GM19467 (cell line): ENCODE measurements at regions not wholly inside any gene's neighbourhood (a gene's known extent, or its start where the extent isn't known, plus 50 kb on each side); places are given as distances from the start of the nearest gene placed in this dataset.
"Not testable (repeated sequence)": the region's sequence is repeated elsewhere in the genome, so short reads cannot be mapped to it uniquely, and the experiment has no call there.

ENCODE experiments used
- ATAC-seq: cut with Tn5 transposase; IDR thresholded peaks from one replicate; pipeline ENCODE4 v1.9.1; 2021; ENCODE audit warnings: mild to moderate bottlenecking, moderate library complexity; ENCODE audit not compliant: unreplicated experiment

DNA sequence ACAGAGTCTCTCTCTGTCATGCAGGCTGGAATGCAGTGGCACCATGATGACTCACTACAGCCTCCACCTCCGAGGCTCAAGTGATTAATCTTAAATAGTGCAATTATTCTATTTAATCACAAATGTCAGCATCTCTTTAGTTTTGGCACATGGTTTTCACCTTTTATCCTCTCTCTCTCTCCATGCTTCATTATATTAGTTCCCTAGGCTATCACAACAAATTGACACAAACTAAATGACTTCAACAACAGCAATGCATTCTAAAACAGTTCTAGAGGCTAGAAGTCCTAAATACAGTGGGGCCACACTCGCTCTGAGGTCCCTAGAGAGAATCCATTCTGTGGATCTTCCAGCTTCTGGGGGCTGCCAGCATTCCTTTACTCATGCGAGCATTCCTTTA lies 178.2 kb upstream of the ZNG1F start:
- not testable (repeated sequence) for ATAC-seq

DNA sequence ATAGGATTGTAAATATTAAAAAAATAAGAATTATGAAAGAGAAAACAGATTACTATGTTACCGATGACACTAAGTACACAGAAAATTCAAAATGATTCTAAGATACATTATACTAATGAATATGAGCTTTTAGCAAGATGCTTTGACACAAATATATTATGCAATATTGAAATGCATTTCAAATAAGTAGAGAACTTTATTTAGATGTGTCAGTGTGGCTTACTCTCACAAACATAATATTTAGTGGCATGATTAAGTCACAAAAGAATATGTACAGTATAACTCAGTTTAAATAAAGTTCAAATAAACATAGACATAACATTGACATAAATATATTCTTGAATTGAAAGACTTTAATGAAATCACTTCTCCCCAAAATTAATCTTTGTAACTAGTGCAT lies 172.7 kb upstream of the ZNG1F start:
- not testable (repeated sequence) for ATAC-seq

DNA sequence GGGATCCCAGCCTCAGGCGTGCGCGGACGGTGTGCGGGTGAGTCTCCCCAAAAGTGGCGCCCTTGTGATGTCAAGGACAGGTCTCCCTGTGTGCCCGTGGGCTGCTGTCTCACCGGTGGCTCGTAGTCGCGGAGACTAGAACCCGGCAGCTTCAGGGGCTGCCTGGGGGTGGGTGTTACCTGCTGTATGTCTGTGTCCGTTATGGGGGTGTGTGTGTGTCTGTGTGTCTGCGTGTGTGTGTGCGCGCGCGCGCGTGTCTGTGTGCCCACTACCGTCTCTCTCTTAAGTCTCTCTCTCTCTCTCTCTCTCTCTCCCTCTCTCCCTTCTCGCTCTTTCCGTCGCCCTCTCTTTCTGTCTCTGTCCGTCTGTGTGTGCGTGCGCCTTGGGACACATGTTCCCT lies 170.0 kb upstream of the ZNG1F start:
- ATAC-seq: not testable (repeated sequence)

DNA sequence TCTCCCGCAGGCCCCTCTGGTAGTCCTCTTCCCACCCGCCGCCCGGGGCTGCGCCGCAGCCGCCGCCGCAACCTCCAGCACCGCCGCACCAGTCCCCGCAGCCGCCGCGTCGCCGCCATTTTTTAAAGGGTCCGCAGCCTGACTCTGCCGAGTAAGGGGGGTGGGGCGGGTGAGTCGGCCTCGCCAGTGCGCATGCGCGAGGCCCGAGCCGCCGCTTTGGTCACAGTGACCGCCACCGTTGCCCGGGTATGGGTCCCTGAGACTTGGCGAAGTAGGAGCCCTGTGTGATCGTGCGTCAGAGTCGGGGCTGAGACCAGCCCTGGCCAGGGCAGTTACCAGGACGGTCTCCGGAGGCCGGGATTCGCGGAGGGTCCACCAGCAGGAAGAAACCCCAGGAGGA lies 169.6 kb upstream of the ZNG1F start:
- ATAC-seq: not testable (repeated sequence)

DNA sequence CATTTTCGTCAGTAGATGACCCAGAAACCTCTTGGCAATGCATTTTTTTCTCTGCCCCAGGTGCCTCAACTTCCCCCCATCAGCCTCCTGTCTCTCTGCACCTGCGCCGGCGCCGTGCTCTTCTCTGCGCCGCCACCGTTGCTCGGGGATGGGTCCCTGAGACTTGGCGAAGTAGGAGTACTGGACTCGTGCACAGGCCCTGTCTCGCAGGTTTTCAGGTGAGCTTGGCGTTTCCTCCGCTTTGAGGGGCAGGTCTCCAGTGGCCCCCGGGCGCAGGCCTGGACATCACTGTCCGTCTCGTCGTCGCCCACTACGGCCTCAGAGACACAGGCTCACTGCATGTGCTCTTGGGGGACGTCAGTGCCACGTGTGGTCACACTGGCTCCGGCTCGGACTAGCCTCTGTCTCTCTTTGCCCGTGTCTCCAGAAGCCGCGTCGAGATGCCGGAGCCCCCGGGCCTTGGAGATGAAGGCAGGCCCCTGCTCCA lies 168.8 kb upstream of the ZNG1F start:
- ATAC-seq: not testable (repeated sequence)

GRCh38 chr9:41357350-41357748 lies 168.2 kb upstream of the ZNG1F start:
- not testable (repeated sequence) for ATAC-seq

DNA sequence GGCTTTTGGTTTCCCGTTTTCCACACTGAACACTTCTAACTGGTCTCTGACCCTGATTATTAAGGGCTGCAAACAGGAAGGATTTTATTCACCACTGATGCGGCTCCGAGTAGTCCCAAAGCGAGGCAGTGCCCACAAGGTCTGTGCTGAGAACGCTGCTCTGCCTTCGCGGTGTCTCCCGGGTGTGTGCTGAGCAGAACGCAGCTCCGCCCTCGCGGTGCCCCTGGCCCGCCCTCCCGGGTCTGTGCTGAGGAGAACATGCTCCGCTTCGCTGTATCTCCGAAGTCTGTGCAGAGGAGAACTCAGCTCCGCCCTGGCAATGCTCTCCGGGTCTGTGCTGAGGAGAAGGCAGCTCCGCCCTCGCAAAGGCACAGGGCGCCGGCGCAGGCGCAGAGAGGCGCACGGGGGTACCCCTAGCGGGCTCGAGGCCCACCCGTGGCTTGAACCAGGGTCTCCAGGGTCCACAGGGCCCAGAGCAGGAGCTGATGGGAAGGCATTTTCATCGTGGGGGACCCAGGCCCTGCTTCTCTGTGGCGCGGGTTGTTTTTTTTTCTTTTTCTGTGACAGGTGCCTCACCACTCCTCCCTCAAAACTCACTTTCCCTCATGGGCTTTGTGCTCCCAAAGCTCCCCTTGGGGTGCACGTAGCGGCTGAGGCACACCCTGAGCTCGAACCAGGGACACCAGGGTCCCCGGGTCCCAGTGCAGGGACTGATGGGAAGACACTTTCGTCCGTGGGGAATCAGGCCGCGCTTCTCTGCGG lies 167.7 kb upstream of the ZNG1F start:
- not testable (repeated sequence) for ATAC-seq

- ATAC-seq: not testable (repeated sequence)
Observed at GRCh38 chr9:41355712-41356450, 166.8 kb upstream of the ZNG1F start.

DNA sequence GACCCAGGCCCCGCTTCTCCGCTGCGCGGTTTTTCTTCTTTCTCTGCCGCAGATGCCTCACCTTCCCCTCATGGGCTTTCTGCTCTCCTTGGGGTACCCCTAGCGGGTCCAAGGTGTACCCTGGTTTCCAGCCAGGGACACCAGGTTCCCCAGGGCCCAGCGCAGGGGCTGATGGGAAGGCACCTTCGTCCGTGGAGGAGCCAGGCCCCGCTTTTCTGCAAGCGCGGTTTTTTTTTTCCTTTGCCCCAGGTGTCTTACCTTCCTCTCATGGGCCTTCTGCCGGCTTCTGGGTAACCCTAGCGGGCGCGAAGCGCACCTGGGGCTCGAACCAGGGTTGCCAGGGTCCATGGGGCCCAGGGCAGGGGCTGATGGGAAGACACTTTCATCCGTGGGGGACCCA lies 165.9 kb upstream of the ZNG1F start:
- not testable (repeated sequence) for ATAC-seq

DNA sequence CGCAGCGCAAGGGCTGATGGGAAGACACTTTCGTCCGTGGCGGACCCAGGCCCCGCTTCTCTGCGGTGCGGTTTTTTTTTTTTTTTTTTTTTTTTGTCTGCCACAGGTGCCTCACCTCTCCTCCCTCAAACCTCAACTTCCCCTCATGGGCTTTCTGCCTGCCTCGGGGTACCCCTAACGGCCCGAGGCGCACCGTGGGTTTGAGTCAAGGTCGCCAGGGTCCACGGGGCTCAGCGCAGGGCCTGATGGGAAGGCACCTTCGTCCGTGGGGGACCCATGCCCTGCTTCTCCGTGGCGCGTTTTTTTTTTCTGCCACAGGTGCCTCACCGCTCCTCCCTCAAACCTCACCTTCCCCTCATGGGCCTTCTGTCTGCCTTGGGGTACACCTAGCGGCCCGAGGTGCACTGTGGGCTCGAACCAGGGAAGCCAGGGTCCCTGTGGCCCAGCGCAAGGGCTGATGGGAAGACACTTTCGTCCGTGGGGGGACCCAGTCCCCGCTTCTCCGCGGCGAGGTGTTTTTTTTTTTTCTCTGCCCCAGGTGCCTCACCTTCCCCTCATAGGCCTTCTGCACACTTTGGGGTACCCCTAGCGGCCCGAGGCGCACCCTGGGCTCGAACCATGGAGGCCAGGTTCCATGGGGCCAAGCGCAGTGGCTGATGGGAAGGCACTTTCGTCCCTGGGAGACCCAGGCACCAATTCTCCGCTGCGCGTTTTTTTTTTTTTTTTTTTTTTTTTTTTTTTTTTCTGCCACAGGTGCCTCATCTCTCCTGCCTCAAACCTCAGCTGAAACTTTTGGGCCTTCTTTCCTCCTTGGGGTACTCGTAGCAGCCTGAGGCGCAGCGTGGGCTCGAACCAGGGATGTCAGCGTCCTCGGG lies 165.2 kb upstream of the ZNG1F start:
- ATAC-seq: not testable (repeated sequence)

DNA sequence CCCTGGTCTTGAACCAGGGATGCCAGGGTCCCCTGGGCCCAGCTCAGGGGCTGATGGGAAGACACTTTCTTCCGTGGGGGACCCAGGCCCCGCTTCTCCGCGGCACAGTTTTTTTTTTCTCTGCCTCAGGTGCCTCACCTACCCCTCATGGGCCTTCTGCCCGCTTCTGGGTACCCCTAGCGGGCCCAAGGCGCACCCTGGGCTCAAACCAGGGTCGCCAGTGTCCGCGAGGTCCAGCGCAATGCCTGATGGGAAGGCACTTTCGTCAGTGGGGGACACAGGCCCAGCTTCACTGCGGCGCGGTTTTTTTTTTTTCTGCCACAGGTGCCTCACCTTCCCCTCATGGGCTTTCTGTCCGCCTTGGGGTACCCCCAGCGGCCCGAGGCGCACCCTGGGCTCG lies 163.9 kb upstream of the ZNG1F start:
- ATAC-seq: not testable (repeated sequence)

DNA sequence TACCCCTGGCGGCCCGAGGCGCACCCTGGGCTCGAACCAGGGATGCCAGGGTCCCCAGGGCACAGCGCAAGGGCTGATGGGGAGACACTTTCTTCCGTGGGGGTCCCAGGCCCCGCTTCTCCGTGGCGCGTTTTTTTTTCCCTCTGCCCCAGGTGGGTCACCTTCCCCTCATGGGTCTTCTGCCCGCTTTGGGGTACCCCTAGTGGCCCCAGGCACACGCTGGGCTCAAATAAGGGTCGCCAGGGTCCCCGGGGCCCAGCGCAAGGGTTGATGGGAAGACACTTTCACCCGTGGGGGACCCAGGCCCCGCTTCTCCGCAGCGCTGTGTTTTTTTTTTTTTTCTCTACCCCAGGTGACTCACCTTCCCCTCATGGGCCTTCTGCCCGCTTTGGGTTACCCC lies 163.3 kb upstream of the ZNG1F start:
- not testable (repeated sequence) for ATAC-seq

DNA sequence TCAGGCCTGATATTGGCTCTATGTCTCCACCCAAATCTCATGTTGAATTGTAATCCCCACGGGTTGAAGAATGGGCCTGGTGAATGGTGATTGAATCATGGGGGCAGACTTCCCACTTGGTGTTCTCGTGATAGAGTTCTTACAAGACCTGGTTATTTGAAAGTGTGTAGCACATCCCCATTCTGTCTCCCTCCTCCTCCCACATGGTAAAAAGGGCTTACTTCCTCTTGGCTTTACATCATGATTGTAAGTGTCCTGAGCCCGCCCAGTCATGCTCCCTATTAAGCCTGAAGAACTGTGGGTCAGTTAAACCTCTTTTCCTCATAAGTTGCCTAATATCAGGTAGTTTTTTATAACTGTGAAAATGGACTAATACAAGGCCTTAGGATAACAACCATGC lies 158.8 kb upstream of the ZNG1F start:
- ATAC-seq: not testable (repeated sequence)

GRCh38 chr9:41332562-41332961 lies 143.4 kb upstream of the ZNG1F start:
- ATAC-seq: not testable (repeated sequence)

DNA sequence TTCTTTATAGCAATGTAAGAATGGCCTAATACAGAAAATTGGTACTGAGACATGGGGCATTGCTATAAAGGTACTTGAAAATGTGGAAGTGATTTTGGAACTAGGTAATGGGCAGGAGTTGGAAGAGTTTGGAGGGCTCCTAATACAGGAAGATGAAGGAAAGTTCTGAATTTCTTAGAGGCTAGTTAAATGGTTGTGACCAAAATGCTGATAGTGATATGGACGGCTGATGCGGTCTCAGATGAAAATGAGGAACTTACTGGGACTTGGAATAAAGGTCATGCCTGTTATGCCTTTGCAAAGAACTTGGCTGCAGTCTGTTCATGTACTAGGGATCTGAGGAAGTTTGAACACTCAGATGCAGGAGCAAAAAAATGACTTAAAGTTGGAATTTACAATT lies 132.2 kb upstream of the ZNG1F start:
- not testable (repeated sequence) for ATAC-seq

DNA sequence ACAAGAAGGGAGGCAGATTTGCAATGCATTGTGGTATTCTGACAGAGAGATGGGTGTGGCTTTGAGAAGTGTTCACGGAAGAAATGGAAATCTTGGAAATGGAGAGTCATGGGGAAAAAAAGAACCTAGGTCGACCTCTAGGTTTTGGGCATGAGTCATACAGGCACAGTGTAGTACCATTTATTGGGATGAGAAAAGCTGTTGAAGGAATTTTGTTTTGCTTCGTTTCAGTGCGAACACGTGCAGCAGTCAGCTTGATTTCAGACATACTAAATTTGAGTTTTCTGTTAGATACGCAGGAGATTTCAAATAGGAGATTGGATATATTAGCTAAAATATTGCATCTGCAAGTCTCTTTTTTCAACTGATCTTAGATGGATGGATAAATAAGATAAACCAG lies 119.8 kb upstream of the ZNG1F start:
- ATAC-seq: not testable (repeated sequence)

DNA sequence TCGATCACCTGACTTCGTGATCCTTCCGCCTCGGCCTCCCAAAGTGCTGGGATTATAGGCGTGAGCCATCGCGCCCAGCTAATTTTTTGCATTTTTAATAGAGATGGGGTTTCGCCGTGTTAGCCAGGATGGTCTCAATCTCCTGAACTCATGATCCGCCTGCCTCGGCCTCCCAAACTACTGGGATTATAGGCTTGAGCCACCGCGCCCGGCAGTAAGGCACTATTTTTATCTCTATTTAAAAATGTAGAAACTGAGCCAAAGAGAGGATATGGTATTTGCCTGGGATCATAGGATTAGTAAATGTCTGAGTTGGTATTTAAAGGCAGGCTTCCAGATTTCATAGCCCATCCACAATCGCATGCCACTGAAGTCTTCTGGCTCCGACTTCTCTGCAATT lies 96.6 kb upstream of the ZNG1F start:
- ATAC-seq: not testable (repeated sequence)

- not testable (repeated sequence) for ATAC-seq
Observed at GRCh38 chr9:41280299-41281238, 91.5 kb upstream of the ZNG1F start.

- ATAC-seq: not testable (repeated sequence)
Observed at GRCh38 chr9:41279437-41279836, 90.3 kb upstream of the ZNG1F start.

- not testable (repeated sequence) for ATAC-seq
Observed at GRCh38 chr9:41279033-41279432, 89.9 kb upstream of the ZNG1F start.
